ENCODE measurements at regions not wholly inside any gene's neighbourhood (a gene's known extent, or its start where the extent isn't known, plus 50 kb on each side); places are given as distances from the start of the nearest gene placed in this dataset.

- TF ChIP-seq SP1 (IDR thresholded peaks at IDR 0.05; ENCODE audit: low read depth, low read length), result no peak
- no peak for TF ChIP-seq CTCF (IDR thresholded peaks at IDR 0.05; ENCODE audit: control extremely low read depth in 1 of 3, insufficient read depth in 1 of 3, low read depth in 1 of 3, low read length in 3 of 3)
- no peak for TF ChIP-seq KDM5A (IDR thresholded peaks at IDR 0.05; ENCODE audit: low read length)
- no peak for TF ChIP-seq SIRT6 (IDR thresholded peaks at IDR 0.05; ENCODE audit: low read length)
Observed at GRCh38 chr21:32878661-32879060, 107.1 kb upstream of the PAXBP1 start.
